HUDEP-2 (cell line): ENCODE measurements at regions not wholly inside any gene's neighbourhood (a gene's known extent, or its start where the extent isn't known, plus 50 kb on each side); places are given as distances from the start of the nearest gene placed in this dataset.
A peak's percentile ranks its signal among the peaks of the same experiment; 100 is the strongest.

Source experiments
- DNase-seq, 76 experiments: peaks; one replicate each; lab custom pipeline; 2025; ENCODE audit not compliant: unreplicated experiment in 76 of 76; lab: John Stamatoyannopoulos, UW

DNA sequence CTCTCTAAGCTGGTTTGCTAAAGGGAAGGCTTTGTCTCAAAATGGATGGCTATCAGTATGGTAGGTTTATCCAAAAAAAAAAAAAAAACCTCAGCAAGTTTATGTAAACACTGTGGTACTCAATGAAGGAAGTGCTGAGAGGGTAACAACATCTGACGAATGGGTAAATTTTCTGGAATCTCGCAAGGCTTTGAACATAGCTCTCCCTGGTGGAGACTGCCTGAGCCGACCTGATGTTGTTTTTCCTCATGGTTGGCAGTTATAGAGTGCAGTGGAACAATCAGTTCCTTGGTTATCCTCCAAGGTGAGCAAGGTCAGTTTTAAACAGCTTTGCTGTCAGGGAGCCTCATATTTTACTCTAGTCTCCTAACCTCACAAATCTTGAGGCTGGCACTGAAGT is 94.6 kb downstream of the ZPLD1 start:
- peak in 1 of 76 experiments; percentile 1 for DNase-seq

GRCh38 chr3:102530415-102531181 is 95.8 kb downstream of the ZPLD1 start:
- no peak for DNase-seq

- DNase-seq, result no peak
Measured at GRCh38 chr3:102531686-102532085, 96.9 kb downstream of the ZPLD1 start.

GRCh38 chr3:102532901-102533300 is 98.1 kb downstream of the ZPLD1 start:
- peak in 1 of 76 experiments; percentile 2 for DNase-seq

- no peak for DNase-seq
Measured at GRCh38 chr3:102533784-102534183, 99.0 kb downstream of the ZPLD1 start.

- peak in 4 of 76 experiments; percentile 1 to 9 (median 4) for DNase-seq
Measured at GRCh38 chr3:102536456-102536855, 101.6 kb downstream of the ZPLD1 start.

DNA sequence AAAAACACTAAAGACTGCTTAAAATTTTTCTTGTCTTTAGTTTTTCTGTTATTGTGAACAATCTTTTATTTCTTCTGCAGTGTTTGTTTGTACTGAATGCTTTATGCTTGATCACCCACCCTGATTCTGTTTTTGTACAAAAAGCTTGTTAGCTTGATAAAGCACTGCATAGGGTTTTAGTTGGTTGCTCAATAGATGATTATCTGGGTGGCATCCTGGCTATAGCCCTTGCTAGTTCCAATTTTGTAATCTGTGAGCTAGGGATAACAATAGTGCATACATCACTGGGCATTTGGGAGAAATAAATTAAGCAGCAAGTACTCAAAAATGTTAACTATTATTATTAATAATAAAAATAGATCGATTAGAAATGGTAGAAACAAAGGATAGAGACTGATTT is 102.3 kb downstream of the ZPLD1 start:
- no peak for DNase-seq

DNA sequence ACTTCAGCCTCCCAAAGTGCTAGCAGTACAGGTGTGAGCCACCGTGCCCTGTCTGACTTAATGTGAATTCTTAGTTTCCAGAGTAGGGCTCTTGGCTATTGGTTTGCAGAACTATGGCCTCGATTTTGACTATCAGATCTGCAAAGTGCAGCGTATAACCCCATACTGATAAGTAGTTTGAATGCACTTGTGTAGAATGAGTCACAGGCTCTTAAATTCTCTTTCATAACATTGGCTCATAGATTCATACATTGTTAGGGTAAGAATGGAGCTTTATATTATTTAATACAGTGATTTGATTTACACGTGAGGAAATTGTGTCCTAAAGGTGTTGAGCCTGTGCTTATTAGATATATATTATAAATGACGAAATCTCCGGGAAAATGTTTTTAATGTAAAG is 109.9 kb downstream of the ZPLD1 start:
- no peak for DNase-seq

GRCh38 chr3:102545276-102545675 is 110.5 kb downstream of the ZPLD1 start:
- DNase-seq, result no peak

DNA sequence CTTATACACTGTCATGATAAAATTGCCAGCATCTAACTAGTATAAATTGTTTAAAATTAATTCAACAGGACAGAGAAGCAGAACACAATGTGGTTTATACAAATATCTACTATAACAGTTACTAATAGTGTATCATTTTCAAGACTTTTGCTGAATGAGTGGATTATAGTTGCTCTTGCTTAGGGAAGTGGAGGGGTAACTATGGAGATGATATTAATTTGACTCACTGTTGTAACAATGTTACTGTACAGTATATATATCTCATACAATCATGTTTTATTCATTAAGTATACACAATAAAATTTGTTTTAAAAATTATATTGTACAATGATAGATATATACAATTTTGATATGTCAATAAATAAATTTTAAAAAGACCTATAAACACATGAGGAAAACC is 119.1 kb downstream of the ZPLD1 start:
- no peak for DNase-seq

GRCh38 chr3:102570511-102570910 is 135.7 kb downstream of the ZPLD1 start:
- no peak for DNase-seq

DNA sequence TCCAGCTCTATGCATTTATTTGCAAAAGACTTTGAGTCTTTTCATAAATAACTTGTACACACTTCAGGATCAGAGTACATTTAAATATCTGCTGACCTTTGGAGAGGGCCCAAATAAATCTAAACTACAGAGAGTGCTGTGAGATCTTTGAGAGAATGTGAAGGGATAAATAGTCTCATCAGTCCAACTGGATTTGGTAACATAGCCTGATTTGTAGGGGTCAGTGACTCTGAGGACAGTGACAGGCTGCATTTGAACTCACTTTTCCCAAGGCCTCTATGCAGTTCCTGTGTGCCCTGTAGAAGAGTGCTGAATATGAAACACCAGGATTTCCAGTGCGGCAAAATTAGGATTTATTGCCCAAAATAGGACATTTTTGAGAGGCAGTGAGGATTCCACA is 136.2 kb downstream of the ZPLD1 start:
- DNase-seq, result no peak

- no peak for DNase-seq
Measured at GRCh38 chr3:102571720-102572384, 137.0 kb downstream of the ZPLD1 start.

- DNase-seq, result no peak
Measured at GRCh38 chr3:102573483-102574028, 138.7 kb downstream of the ZPLD1 start.

DNA sequence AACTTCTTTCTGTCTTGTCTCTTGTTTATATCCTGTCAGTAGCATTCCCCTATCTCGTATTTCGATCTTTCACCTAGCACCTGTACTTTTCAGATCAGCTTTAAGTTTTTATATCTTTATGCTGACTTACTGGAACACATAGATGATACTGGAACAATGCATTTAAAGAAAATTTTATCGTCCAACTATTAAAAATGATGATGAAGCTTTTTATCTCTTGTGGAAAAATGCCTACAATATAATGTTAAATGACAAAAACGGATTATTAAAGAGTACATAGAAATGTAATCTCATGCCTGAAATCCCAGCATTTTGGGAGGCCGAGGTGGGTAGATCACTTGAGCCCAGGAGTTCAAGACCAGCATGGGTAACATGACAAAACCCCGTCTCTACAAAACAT is 139.5 kb downstream of the ZPLD1 start:
- no peak for DNase-seq

DNA sequence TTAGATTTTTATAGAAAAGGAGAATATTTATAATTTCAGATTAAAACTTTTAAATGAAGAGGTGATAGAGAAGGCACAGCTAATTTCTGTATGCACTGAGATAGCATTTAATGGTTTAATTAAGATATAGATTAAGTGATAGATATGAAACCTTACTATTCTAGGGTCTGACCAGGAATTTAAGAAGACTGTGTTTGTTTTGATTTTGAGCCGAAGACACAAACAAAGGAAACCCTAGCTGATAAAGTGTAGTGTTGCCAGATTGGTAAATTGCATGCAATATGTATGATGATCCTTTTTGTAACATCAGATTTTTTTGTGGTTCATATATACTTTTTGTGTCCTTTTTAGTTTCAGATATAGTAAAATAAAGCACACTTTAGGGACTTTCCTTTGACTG is 141.8 kb downstream of the ZPLD1 start:
- no peak for DNase-seq

- no peak for DNase-seq
Measured at GRCh38 chr3:102577082-102577789, 142.4 kb downstream of the ZPLD1 start.

DNA sequence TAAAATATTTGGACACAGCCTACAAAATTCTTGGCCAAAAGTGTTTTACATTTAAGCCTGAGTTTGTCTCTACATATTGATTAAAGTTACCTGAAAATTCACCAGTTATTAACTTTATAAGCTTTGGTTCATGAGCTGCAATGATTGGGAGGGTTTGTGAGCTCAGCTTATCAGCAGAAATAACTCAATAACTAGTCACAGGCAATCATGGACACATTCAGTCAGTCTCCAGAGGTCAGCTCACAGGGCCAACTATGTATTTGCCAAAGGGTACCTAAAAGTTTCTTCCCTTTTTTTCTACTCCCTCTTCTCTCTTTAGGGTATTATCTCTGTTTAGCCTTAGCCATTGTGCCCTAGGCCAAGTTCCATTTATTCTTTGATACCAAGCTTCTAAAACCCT is 145.9 kb downstream of the ZPLD1 start:
- no peak for DNase-seq

DNA sequence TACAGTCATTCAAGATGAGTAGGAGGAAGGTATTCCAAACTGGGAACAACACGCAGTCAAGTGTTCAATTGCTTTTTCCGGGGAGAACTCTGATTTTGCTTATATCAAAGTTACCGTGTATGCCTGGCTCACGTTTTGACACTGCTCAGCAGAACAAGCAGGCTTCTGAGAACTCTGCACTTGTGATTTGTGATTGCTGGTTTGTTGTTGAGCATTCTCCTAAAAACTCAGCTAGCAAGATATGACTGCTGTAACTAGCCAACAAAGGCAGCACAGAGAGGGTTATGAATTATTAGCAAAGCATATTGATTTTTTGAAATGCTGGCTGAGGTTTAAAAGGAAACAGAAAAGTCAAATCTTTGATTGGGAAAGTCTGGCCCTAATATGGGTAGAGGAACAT is 151.7 kb downstream of the ZPLD1 start:
- DNase-seq, result no peak

- no peak for DNase-seq
Measured at GRCh38 chr3:102593812-102594602, 159.2 kb downstream of the ZPLD1 start.

- DNase-seq, result no peak
Measured at GRCh38 chr3:102595057-102595456, 160.2 kb downstream of the ZPLD1 start.
